H1 (cell line): ENCODE measurements at regions not wholly inside any gene's neighbourhood (a gene's known extent, or its start where the extent isn't known, plus 50 kb on each side); places are given as distances from the start of the nearest gene placed in this dataset.

Experiments
- CTCF ChIA-PET: fragments of 300-600 bp; sonication (Branson Sonifier 250); formaldehyde crosslinking; loops from one replicate; lab custom pipeline; 2021; ENCODE audit not compliant: partially characterized antibody; lab: Charles Lee
- POLR2A ChIA-PET: fragments of 300-600 bp; sonication (Branson Sonifier 250); formaldehyde crosslinking; loops from one replicate; lab custom pipeline; 2021; ENCODE audit warnings: inconsistent platforms; ENCODE audit not compliant: partially characterized antibody; lab: Charles Lee
- DNase-seq, 2 experiments: peaks; one replicate each; pipeline versions ENCODE4 v3.0.0 to v3.0.0-alpha.2; 2010 to 2022; ENCODE audit warnings: low spot score in 2 of 2, low read depth in 1 of 2, mixed read lengths in 1 of 2
- FAIRE-seq: peaks from 2 replicates; lab custom pipeline; 2011; peaks lifted over from hg19 to GRCh38; lab: Jason Lieb, UNC
- H2AFZ ChIP-seq: 2 replicates; pipeline ENCODE4 v1.8.1; 2012; ENCODE audit warnings: low read length, inconsistent platforms
- H2AK5ac ChIP-seq: 2 replicates; pipeline ENCODE4 v1.6.1; 2013; ENCODE audit warnings: low read depth, low read length
- H2BK120ac ChIP-seq: replicated peaks from 2 replicates; pipeline ENCODE3; 2013; ENCODE audit warnings: low read depth, low read length, inconsistent platforms
- H2BK12ac ChIP-seq: 2 replicates; pipeline ENCODE4 v1.6.1; 2013; ENCODE audit warnings: low read depth, low read length
- H2BK15ac ChIP-seq: 2 replicates; pipeline ENCODE4 v1.6.1; 2013; ENCODE audit warnings: low read length
- H2BK20ac ChIP-seq: 2 replicates; pipeline ENCODE4 v1.6.1; 2013; ENCODE audit warnings: low read length
- H2BK5ac ChIP-seq: 2 replicates; pipeline ENCODE4 v1.6.1; 2013; ENCODE audit warnings: low read depth, low read length
- H3K14ac ChIP-seq: 2 replicates; pipeline ENCODE4 v1.6.1; 2013; ENCODE audit warnings: inconsistent platforms; ENCODE audit not compliant: insufficient read length
- H3K18ac ChIP-seq: 2 replicates; pipeline ENCODE4 v1.6.1; 2013; ENCODE audit warnings: low read length; ENCODE audit errors: extremely low read depth
- H3K23ac ChIP-seq: 2 replicates; pipeline ENCODE4 v1.6.1; 2013; ENCODE audit warnings: inconsistent platforms; ENCODE audit not compliant: insufficient read length
- H3K23me2 ChIP-seq: 2 replicates; pipeline ENCODE4 v1.6.1; 2013; ENCODE audit warnings: low read depth, low read length
- H3K27ac ChIP-seq: 2 replicates; pipeline ENCODE4 v1.6.1; 2011; ENCODE audit warnings: low read depth, low read length, inconsistent platforms
- H3K27me3 ChIP-seq, 4 experiments: replicated peaks in 1 of 4; 1 replicate in 1 of 4; 2 replicates in 3 of 4; pipeline versions ENCODE4 v1.6.1 to v1.8.1; 2011 to 2013; ENCODE audit warnings: low read length in 3 of 4, mild to moderate bottlenecking in 3 of 4, inconsistent platforms in 2 of 4, mixed read lengths in 2 of 4, moderate library complexity in 1 of 4; ENCODE audit not compliant: control insufficient read depth in 3 of 4, insufficient read depth in 3 of 4; ENCODE audit errors: extremely low read depth in 1 of 4
- H3K36me3 ChIP-seq, 4 experiments: 2 replicates each; pipeline versions ENCODE4 v1.6.1 to v1.8.1; 2011 to 2013; ENCODE audit warnings: mild to moderate bottlenecking in 4 of 4, low read length in 3 of 4, moderate library complexity in 2 of 4, control low read depth in 1 of 4, inconsistent platforms in 1 of 4; ENCODE audit not compliant: insufficient read depth in 4 of 4, control insufficient read depth in 2 of 4
- H3K4ac ChIP-seq: replicated peaks from 2 replicates; pipeline ENCODE3; 2013; ENCODE audit warnings: low read length, low read depth, mixed read lengths, inconsistent platforms; ENCODE audit not compliant: insufficient read length
- H3K4me1 ChIP-seq, 4 experiments: replicated peaks in 1 of 4; 1 replicate in 1 of 4; 2 replicates in 3 of 4; pipeline versions ENCODE4 v1.6.1 to v1.8.1; 2011 to 2013; ENCODE audit warnings: low read length in 3 of 4, inconsistent platforms in 2 of 4, mixed read lengths in 1 of 4; ENCODE audit not compliant: insufficient read depth in 4 of 4, control insufficient read depth in 3 of 4
- H3K4me2 ChIP-seq, 2 experiments: 2 replicates each; pipeline versions ENCODE4 v1.6.1 to v1.8.1; 2011 to 2013; ENCODE audit warnings: low read depth in 2 of 2, low read length in 2 of 2, control low read depth in 1 of 2, inconsistent platforms in 1 of 2, mild to moderate bottlenecking in 1 of 2; ENCODE audit not compliant: insufficient read depth in 1 of 2
- H3K4me3 ChIP-seq, 4 experiments: fragments of 200-600, 300-600 bp in 1 of 4; sonication (generic), shearing (Covaris generic), sonication (Bioruptor Twin) in 1 of 4; 2 replicates each; pipeline versions ENCODE4 v1.5.1 to v1.8.1; 2011 to 2016; ENCODE audit warnings: low read length in 4 of 4, low read depth in 3 of 4, control low read depth in 2 of 4, inconsistent platforms in 2 of 4, mild to moderate bottlenecking in 2 of 4, mixed read lengths in 1 of 4, moderate library complexity in 1 of 4; ENCODE audit not compliant: insufficient read depth in 2 of 4; ENCODE audit errors: extremely low read depth in 1 of 4
- H3K56ac ChIP-seq: replicated peaks from 2 replicates; pipeline ENCODE3; 2013; ENCODE audit warnings: low read depth, mild to moderate bottlenecking, mixed read lengths, low read length, inconsistent platforms; ENCODE audit not compliant: insufficient read length
- H3K79me1 ChIP-seq: 2 replicates; pipeline ENCODE4 v1.6.1; 2013; ENCODE audit warnings: low read depth, low read length, control low read depth
- H3K79me2 ChIP-seq, 2 experiments: 2 replicates each; pipeline versions ENCODE4 v1.6.1 to v1.8.1; 2012 to 2013; ENCODE audit warnings: low read length in 2 of 2, mild to moderate bottlenecking in 2 of 2, inconsistent platforms in 1 of 2; ENCODE audit not compliant: insufficient read depth in 2 of 2, control insufficient read depth in 1 of 2
- H3K9ac ChIP-seq, 4 experiments: replicated peaks in 1 of 4; 1 replicate in 1 of 4; 2 replicates in 3 of 4; pipeline versions ENCODE4 v1.6.1 to v1.8.1; 2011 to 2013; ENCODE audit warnings: low read depth in 3 of 4, low read length in 3 of 4, control low read depth in 2 of 4, mild to moderate bottlenecking in 2 of 4, moderate library complexity in 2 of 4, inconsistent platforms in 1 of 4; ENCODE audit errors: extremely low read depth in 1 of 4
- H3K9me3 ChIP-seq, 2 experiments: 2 replicates each; pipeline versions ENCODE4 v1.6.1 to v1.8.1; 2012 to 2013; ENCODE audit warnings: mild to moderate bottlenecking in 2 of 2, moderate library complexity in 2 of 2, control low read depth in 1 of 2, inconsistent platforms in 1 of 2, low read depth in 1 of 2, low read length in 1 of 2, mixed read lengths in 1 of 2; ENCODE audit not compliant: insufficient read depth in 2 of 2
- H4K20me1 ChIP-seq, 2 experiments: replicated peaks in 1 of 2; 2 replicates each; pipeline versions ENCODE3 to v1.8.1; 2011 to 2013; ENCODE audit warnings: inconsistent platforms in 2 of 2, low read length in 2 of 2, mild to moderate bottlenecking in 1 of 2; ENCODE audit not compliant: insufficient read depth in 2 of 2, control insufficient read depth in 1 of 2
- H4K5ac ChIP-seq: 2 replicates; pipeline ENCODE4 v1.6.1; 2013; ENCODE audit warnings: low read length, low read depth, mixed read lengths, inconsistent platforms; ENCODE audit not compliant: insufficient read length
- H4K8ac ChIP-seq: 2 replicates; pipeline ENCODE4 v1.8.0; 2013; ENCODE audit warnings: mild to moderate bottlenecking, moderate library complexity, low read length, inconsistent platforms; ENCODE audit not compliant: insufficient read depth; ENCODE audit errors: extremely low read depth
- H4K91ac ChIP-seq: replicated peaks from 2 replicates; pipeline ENCODE3; 2013; ENCODE audit warnings: low read length, mixed read lengths, inconsistent platforms; ENCODE audit not compliant: insufficient read length
- HDAC6 ChIP-seq: IDR thresholded peaks from one replicate; pipeline ENCODE4 v1.7.1; 2012; ENCODE audit warnings: low read depth, mild to moderate bottlenecking, inconsistent platforms, low read length, moderate library complexity
- SP1 ChIP-seq: IDR thresholded peaks from 2 replicates; pipeline ENCODE4 v1.6.1; 2011; ENCODE audit warnings: low read depth, low read length
- WGBS, 2 experiments: shearing (Covaris generic) in 1 of 2; methylation state at CpG; one replicate each; pipeline versions ENCODE4 v1.1.6 to v1.1.7; 2013 to 2015; ENCODE audit warnings: low lambda C conversion rate in 2 of 2, mixed read lengths in 2 of 2, inconsistent platforms in 1 of 2, low coverage in 1 of 2, missing lambda C conversion rate in 1 of 2; ENCODE audit not compliant: insufficient replicate concordance in 2 of 2, insufficient coverage in 1 of 2, insufficient read length in 1 of 2; ENCODE audit errors: extremely low coverage in 1 of 2, missing lambda C conversion rate in 1 of 2; 5-methylcytosine and 5-hydroxymethylcytosine counted together

- Histone ChIP-seq H3K27me3 (no peaks in the 10 kb centered on the region), H3K4me2 (no peak overlapping the region), H2BK12ac (no peak overlapping the region), H3K4me1 (no peaks in the 10 kb centered on the region), H3K23ac (no peak overlapping the region), H3K4me3 (no peak overlapping the region), H3K4ac (no peak overlapping the region), H2BK120ac (no peak overlapping the region), H3K14ac (no peak overlapping the region), H3K79me2 (no peaks in the 10 kb centered on the region), H3K79me1 (no peaks in the 10 kb centered on the region), H3K9me3 (no peaks in the 10 kb centered on the region), H3K23me2 (no peaks in the 10 kb centered on the region), H4K8ac (no peak overlapping the region), H3K36me3 (no peaks in the 10 kb centered on the region), H4K20me1 (no peaks in the 10 kb centered on the region), H2BK5ac (no peak overlapping the region), H3K27ac (no peak overlapping the region), H2AFZ (no peak overlapping the region), H3K18ac (no peak overlapping the region), H4K5ac (no peak overlapping the region), H2BK20ac (no peak overlapping the region), H3K56ac (no peak overlapping the region), H4K91ac (no peak overlapping the region), H3K9ac (no peak overlapping the region), H2BK15ac (no peak overlapping the region), H2AK5ac (no peak overlapping the region)
- POLR2A ChIA-PET = no interaction called here
- no peak for FAIRE-seq
- no peak for TF ChIP-seq HDAC6
- no peak for TF ChIP-seq SP1
- DNase-seq = no peak
- WGBS, 2 experiments = 94% methylated on average over 3 of the region's 3 CpGs; no CpG with 5 or more reads in 1 of the 2 experiments
- CTCF ChIA-PET = no interaction called here
Observed at GRCh38 chr2:163505281-163505680, 230.5 kb downstream of the FIGN start.
